ENCODE measurements at regions not wholly inside any gene's neighbourhood (a gene's known extent, or its start where the extent isn't known, plus 50 kb on each side); places are given as distances from the start of the nearest gene placed in this dataset.

DNA sequence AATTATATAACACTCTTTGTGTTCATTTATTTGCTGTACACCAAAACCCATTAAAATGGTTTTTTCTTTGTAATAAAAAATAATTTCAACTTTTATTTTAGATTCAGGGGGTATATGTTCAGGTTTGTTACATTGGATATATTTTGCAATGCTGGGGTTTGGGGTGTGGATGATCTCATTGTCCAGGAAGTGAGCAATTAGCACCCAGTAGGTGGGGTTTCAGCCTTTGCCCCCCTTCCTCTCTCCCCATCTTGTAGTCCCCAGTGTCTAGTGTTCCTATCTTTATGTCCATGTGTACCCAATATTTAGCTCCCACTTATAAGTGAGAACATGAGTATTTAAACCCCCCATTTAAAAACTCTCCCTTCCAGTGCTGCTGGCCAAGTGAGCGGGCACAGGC, 184.6 kb downstream of the RHOU start:
- TF ChIP-seq CTCF (conservative IDR thresholded peaks at IDR 0.05) (no peak), ZFX (IDR thresholded peaks at IDR 0.05) (no peak)

All from C4-2B (cell line).